ENCODE measurements at regions not wholly inside any gene's neighbourhood (a gene's known extent, or its start where the extent isn't known, plus 50 kb on each side); places are given as distances from the start of the nearest gene placed in this dataset.

DNA sequence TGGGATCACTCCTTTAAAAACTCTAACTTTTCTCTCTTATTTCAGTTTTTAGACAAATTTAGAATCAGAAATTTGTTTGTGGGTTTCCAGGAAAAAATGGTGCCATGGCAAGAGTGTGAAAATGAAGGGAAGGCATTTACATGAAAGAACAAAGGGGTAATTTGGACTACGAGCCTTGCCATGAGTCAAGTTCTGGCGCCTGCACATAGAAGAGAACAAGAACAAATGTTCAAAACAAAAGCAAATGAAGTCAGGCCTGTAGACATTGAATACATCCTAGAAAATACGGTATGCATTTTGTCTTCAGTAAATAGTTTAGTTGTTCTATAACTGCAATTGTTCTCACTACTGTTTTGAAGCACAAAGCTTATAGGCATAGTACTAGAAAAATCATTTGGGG is 1390.5 kb downstream of the EFNB2 start:
- no peak for DNase-seq
- no peak for ATAC-seq
- TF ChIP-seq, protein P1, sequence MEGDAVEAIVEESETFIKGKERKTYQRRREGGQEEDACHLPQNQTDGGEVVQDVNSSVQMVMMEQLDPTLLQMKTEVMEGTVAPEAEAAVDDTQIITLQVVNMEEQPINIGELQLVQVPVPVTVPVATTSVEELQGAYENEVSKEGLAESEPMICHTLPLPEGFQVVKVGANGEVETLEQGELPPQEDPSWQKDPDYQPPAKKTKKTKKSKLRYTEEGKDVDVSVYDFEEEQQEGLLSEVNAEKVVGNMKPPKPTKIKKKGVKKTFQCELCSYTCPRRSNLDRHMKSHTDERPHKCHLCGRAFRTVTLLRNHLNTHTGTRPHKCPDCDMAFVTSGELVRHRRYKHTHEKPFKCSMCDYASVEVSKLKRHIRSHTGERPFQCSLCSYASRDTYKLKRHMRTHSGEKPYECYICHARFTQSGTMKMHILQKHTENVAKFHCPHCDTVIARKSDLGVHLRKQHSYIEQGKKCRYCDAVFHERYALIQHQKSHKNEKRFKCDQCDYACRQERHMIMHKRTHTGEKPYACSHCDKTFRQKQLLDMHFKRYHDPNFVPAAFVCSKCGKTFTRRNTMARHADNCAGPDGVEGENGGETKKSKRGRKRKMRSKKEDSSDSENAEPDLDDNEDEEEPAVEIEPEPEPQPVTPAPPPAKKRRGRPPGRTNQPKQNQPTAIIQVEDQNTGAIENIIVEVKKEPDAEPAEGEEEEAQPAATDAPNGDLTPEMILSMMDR (IDR thresholded peaks at IDR 0.05): no peak
- Histone ChIP-seq H3K4me3 (no peak overlapping the region), H3K36me3 (ENCODE audit: low read depth) (no peaks in the 10 kb centered on the region), H3K4me1 (ENCODE audit: low read depth) (no peaks in the 10 kb centered on the region), H3K9me3 (no peaks in the 10 kb centered on the region)
- intact Hi-C loops (cut with DNase I, micrococcal nuclease): no loop called here

DNA sequence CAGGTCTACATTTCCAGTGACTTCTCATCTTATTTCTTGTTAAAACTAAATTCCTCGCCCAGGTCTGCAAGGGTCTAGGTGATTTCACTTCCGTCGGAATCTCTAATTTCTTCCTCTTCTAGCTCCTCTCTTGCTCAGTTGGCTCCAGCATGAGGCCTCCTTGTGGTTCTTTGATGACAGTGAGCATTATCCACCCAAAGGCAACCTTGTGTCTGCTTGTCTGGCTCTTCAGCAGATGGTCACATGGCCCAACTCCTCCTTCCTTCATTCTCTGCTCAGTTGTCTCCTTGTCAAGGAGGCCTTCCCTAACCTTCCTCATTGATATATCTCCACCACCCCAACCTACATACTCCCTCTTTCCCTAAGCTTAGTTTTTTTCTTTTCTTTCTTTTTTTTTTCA is 1391.4 kb downstream of the EFNB2 start:
- no peaks in the 10 kb centered on the region for H3K4me1 ChIP-seq (ENCODE audit: low read depth)
- no peak overlapping the region for H3K4me3 ChIP-seq
- H3K36me3 ChIP-seq (ENCODE audit: low read depth): no peaks in the 10 kb centered on the region
- DNase-seq (no peak), ATAC-seq (no peak)
- no peaks in the 10 kb centered on the region for H3K9me3 ChIP-seq
- TF ChIP-seq, protein P1 (IDR thresholded peaks at IDR 0.05): no peak
- intact Hi-C loops (cut with DNase I, micrococcal nuclease): no loop called here

DNA sequence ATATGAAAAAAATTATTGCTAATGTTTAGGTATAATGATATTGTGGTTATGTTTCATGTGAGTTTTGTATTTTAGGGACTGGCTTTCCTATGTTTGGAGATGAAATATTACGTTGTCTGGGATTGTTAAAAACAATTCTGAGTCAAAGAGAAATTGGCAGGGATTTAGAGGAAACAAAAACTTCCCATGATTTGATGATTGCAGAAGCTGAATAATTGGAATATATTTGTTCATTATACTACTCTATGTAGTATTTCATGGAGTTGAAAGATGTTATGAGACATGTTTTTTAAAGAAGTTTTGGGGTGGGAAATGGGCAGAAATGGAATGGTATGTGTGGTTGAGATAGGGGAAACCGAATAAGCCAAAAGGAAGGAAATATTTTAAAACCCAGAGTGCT is 1392.9 kb downstream of the EFNB2 start:
- DNase-seq: no peak
- Histone ChIP-seq H3K4me3 (no peak overlapping the region), H3K4me1 (ENCODE audit: low read depth) (no peaks in the 10 kb centered on the region), H3K36me3 (ENCODE audit: low read depth) (no peaks in the 10 kb centered on the region), H3K9me3 (no peaks in the 10 kb centered on the region)
- ATAC-seq: no peak
- TF ChIP-seq, protein P1 (IDR thresholded peaks at IDR 0.05): no peak
- intact Hi-C loops (cut with DNase I, micrococcal nuclease): no loop called here

DNA sequence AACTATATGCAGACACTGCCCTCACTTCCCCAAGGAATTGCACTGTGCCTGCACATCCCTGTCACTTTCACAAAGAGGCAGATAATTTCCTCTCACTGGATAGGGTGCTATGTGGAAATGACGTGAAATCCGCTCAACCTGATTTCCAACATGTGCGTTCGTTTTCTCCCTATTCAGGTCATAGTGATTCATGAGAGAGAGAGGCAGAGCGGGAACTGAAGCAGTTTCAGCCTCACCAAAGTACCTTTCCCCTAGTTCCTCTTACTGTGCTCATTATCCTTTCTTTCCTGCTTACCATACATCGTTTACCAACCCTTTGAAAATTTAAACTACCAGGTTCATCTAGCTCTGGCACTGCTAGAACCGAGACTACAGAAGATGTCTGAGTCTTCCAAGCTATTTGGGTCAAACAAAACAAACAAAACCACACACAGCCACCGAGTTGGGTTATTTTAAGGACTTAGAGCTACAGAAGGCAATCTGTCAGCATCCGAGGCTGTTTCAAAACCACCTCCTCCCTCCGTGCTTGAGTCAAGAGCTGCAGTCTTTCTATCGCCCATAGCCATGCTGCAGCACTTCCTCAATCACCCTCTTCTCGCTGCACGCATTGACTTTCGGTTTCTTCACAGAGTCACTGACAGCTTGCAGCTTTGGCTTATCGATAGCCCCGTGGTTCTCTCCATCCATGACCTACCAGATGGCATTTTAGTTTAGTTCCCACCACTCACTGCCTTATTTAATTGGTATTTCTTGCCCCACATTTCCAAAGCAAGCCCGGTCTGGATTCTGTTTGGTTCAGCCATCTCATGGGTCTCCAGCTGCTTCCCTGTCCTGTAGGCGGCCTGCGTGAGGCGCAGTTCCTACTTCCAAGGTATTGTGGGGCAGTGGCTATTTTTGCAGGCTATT is 1395.8 kb downstream of the EFNB2 start:
- ATAC-seq: peak; percentile 90
- H3K36me3 ChIP-seq (ENCODE audit: low read depth): no peaks in the 10 kb centered on the region
- H3K4me1 ChIP-seq (ENCODE audit: low read depth): no peaks in the 10 kb centered on the region
- H3K4me3 ChIP-seq: no peak overlapping the region
- DNase-seq: peak; percentile 43 to 55 (median 52)
- TF ChIP-seq, protein P1 (IDR thresholded peaks at IDR 0.05): no peak
- intact Hi-C loops (cut with DNase I, micrococcal nuclease): no loop called here
- no peaks in the 10 kb centered on the region for H3K9me3 ChIP-seq

DNA sequence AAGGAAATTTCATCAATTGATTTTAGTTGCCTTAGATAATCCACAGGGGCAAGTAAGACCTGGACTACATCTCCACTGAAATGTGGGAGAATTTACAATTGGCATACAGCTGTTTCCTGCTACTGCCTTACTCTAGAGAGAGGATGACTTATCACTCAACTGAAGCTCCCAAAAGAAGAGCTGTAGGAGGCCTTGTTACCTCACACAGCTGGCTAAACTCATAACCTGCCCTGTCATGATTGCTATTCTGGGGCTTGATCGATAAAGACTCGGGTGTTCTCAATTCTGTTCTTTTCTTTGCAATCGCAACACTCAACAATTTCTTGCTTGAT is 1396.4 kb downstream of the EFNB2 start:
- TF ChIP-seq, protein P1 (IDR thresholded peaks at IDR 0.05): no peak
- H3K36me3 ChIP-seq (ENCODE audit: low read depth): no peaks in the 10 kb centered on the region
- no peak for DNase-seq
- no peaks in the 10 kb centered on the region for H3K4me1 ChIP-seq (ENCODE audit: low read depth)
- no peaks in the 10 kb centered on the region for H3K9me3 ChIP-seq
- ATAC-seq: peak; percentile 11
- intact Hi-C loops (cut with DNase I, micrococcal nuclease): no loop called here
- no peak overlapping the region for H3K4me3 ChIP-seq
